ENCODE measurements at regions not wholly inside any gene's neighbourhood (a gene's known extent, or its start where the extent isn't known, plus 50 kb on each side); places are given as distances from the start of the nearest gene placed in this dataset.

- WGBS, 3 donors: 55 to 64% (median 56%) methylated on average over 8 of the region's 8 CpGs
- FAIRE-seq: no peak
- H3K27me3 ChIP-seq (ENCODE audit: control insufficient read depth in 3 of 3, insufficient read depth in 3 of 3, low read length in 3 of 3): peaks cover 0 to 10% (median 4%) of the 10 kb centered on the region in 3 donors
Measured at GRCh38 chr9:131809941-131810344, 70.1 kb upstream of the RAPGEF1 start.

GRCh38 chr9:131808291-131808690, 68.4 kb upstream of the RAPGEF1 start:
- no peaks in the 10 kb centered on the region for H3K36me3 ChIP-seq (ENCODE audit: control insufficient read depth in 3 of 3, insufficient read depth in 2 of 3, low read depth in 1 of 3, low read length in 3 of 3)
- 58 to 73% (median 69%) methylated on average over 7 of the region's 7 CpGs for WGBS, 3 donors
- no peak for FAIRE-seq

More at GRCh38 chr9:131809941-131810344, 70.1 kb upstream of the RAPGEF1 start:
- no peak overlapping the region for H3K27ac ChIP-seq (ENCODE audit: low read depth in 1 of 3, low read length in 2 of 3)
- H3K9me3 ChIP-seq (ENCODE audit: control insufficient read depth in 2 of 2, insufficient read depth in 1 of 2, low read depth in 1 of 2, low read length in 1 of 2): no peaks in the 10 kb centered on the region
- H3K4me3 ChIP-seq (ENCODE audit: low read depth in 1 of 3, low read length in 3 of 3): no peak overlapping the region
- no peaks in the 10 kb centered on the region for H3K36me3 ChIP-seq (ENCODE audit: control insufficient read depth in 3 of 3, insufficient read depth in 2 of 3, low read depth in 1 of 3, low read length in 3 of 3)
- H3K4me1 ChIP-seq (ENCODE audit: control insufficient read depth in 3 of 3, insufficient read depth in 2 of 3, low read depth in 1 of 3, low read length in 2 of 3): no peaks in the 10 kb centered on the region
- DNase-seq: no peak

GRCh38 chr9:131807144-131807983, 67.5 kb upstream of the RAPGEF1 start:
- Histone ChIP-seq H3K27me3 (ENCODE audit: control insufficient read depth in 3 of 3, insufficient read depth in 3 of 3, low read length in 3 of 3) (peaks cover 0 to 10% (median 5%) of the 10 kb centered on the region in 3 donors), H3K36me3 (ENCODE audit: control insufficient read depth in 3 of 3, insufficient read depth in 2 of 3, low read depth in 1 of 3, low read length in 3 of 3) (no peaks in the 10 kb centered on the region), H3K9me3 (ENCODE audit: control insufficient read depth in 2 of 2, insufficient read depth in 1 of 2, low read depth in 1 of 2, low read length in 1 of 2) (no peaks in the 10 kb centered on the region), H3K4me1 (ENCODE audit: control insufficient read depth in 3 of 3, insufficient read depth in 2 of 3, low read depth in 1 of 3, low read length in 2 of 3) (no peaks in the 10 kb centered on the region), H3K4me3 (ENCODE audit: low read depth in 1 of 3, low read length in 3 of 3) (no peak overlapping the region), H3K27ac (ENCODE audit: low read depth in 1 of 3, low read length in 2 of 3) (no peak overlapping the region)
- WGBS, 3 donors: 3 to 6% (median 4%) methylated on average over 19 of the region's 19 CpGs
- no peak for FAIRE-seq
- DNase-seq: no peak

More at GRCh38 chr9:131808291-131808690, 68.4 kb upstream of the RAPGEF1 start:
- H3K9me3 ChIP-seq (ENCODE audit: control insufficient read depth in 2 of 2, insufficient read depth in 1 of 2, low read depth in 1 of 2, low read length in 1 of 2): no peaks in the 10 kb centered on the region
- H3K4me3 ChIP-seq (ENCODE audit: low read depth in 1 of 3, low read length in 3 of 3): no peak overlapping the region
- no peak overlapping the region for H3K27ac ChIP-seq (ENCODE audit: low read depth in 1 of 3, low read length in 2 of 3)
- peaks cover 0 to 10% (median 5%) of the 10 kb centered on the region in 3 donors for H3K27me3 ChIP-seq (ENCODE audit: control insufficient read depth in 3 of 3, insufficient read depth in 3 of 3, low read length in 3 of 3)
- no peak for DNase-seq
- H3K4me1 ChIP-seq (ENCODE audit: control insufficient read depth in 3 of 3, insufficient read depth in 2 of 3, low read depth in 1 of 3, low read length in 2 of 3): no peaks in the 10 kb centered on the region

GRCh38 chr9:131805803-131806202, 65.9 kb upstream of the RAPGEF1 start:
- Histone ChIP-seq H3K4me3 (ENCODE audit: low read depth in 1 of 3, low read length in 3 of 3) (no peak overlapping the region), H3K36me3 (ENCODE audit: control insufficient read depth in 3 of 3, insufficient read depth in 2 of 3, low read depth in 1 of 3, low read length in 3 of 3) (no peaks in the 10 kb centered on the region), H3K9me3 (ENCODE audit: control insufficient read depth in 2 of 2, insufficient read depth in 1 of 2, low read depth in 1 of 2, low read length in 1 of 2) (no peaks in the 10 kb centered on the region), H3K4me1 (ENCODE audit: control insufficient read depth in 3 of 3, insufficient read depth in 2 of 3, low read depth in 1 of 3, low read length in 2 of 3) (no peaks in the 10 kb centered on the region), H3K27me3 (ENCODE audit: control insufficient read depth in 3 of 3, insufficient read depth in 3 of 3, low read length in 3 of 3) (peaks cover 0 to 10% (median 5%) of the 10 kb centered on the region in 3 donors), H3K27ac (ENCODE audit: low read depth in 1 of 3, low read length in 2 of 3) (no peak overlapping the region)
- FAIRE-seq: no peak
- DNase-seq: no peak
- WGBS, 3 donors: 61 to 68% (median 66%) methylated on average over 8 of the region's 8 CpGs

GRCh38 chr9:131804826-131805225, 65.0 kb upstream of the RAPGEF1 start:
- H3K4me3 ChIP-seq (ENCODE audit: low read depth in 1 of 3, low read length in 3 of 3): no peak overlapping the region
- H3K9me3 ChIP-seq (ENCODE audit: control insufficient read depth in 2 of 2, insufficient read depth in 1 of 2, low read depth in 1 of 2, low read length in 1 of 2): no peaks in the 10 kb centered on the region
- FAIRE-seq: no peak
- no peak overlapping the region for H3K27ac ChIP-seq (ENCODE audit: low read depth in 1 of 3, low read length in 2 of 3)
- no peak for DNase-seq
- H3K36me3 ChIP-seq (ENCODE audit: control insufficient read depth in 3 of 3, insufficient read depth in 2 of 3, low read depth in 1 of 3, low read length in 3 of 3): no peaks in the 10 kb centered on the region
- 39 to 43% (median 40%) methylated on average over 3 of the region's 3 CpGs for WGBS, 3 donors
- peaks cover 0 to 10% (median 5%) of the 10 kb centered on the region in 3 donors for H3K27me3 ChIP-seq (ENCODE audit: control insufficient read depth in 3 of 3, insufficient read depth in 3 of 3, low read length in 3 of 3)
- no peaks in the 10 kb centered on the region for H3K4me1 ChIP-seq (ENCODE audit: control insufficient read depth in 3 of 3, insufficient read depth in 2 of 3, low read depth in 1 of 3, low read length in 2 of 3)

- no peak for DNase-seq
- Histone ChIP-seq H3K27ac (ENCODE audit: low read depth in 1 of 3, low read length in 2 of 3) (no peak overlapping the region), H3K36me3 (ENCODE audit: control insufficient read depth in 3 of 3, insufficient read depth in 2 of 3, low read depth in 1 of 3, low read length in 3 of 3) (no peaks in the 10 kb centered on the region), H3K9me3 (ENCODE audit: control insufficient read depth in 2 of 2, insufficient read depth in 1 of 2, low read depth in 1 of 2, low read length in 1 of 2) (peaks cover 0 to 2% of the 10 kb centered on the region in 2 donors), H3K4me1 (ENCODE audit: control insufficient read depth in 3 of 3, insufficient read depth in 2 of 3, low read depth in 1 of 3, low read length in 2 of 3) (no peaks in the 10 kb centered on the region), H3K27me3 (ENCODE audit: control insufficient read depth in 3 of 3, insufficient read depth in 3 of 3, low read length in 3 of 3) (peaks cover 0 to 9% (median 5%) of the 10 kb centered on the region in 3 donors), H3K4me3 (ENCODE audit: low read depth in 1 of 3, low read length in 3 of 3) (no peak overlapping the region)
- WGBS, 3 donors: 79 to 85% (median 83%) methylated on average over 4 of the region's 4 CpGs
- no peak for FAIRE-seq
Measured at GRCh38 chr9:131803758-131804411, 64.0 kb upstream of the RAPGEF1 start.

GRCh38 chr9:131801810-131802209, 61.9 kb upstream of the RAPGEF1 start:
- FAIRE-seq: no peak
- Histone ChIP-seq H3K27me3 (ENCODE audit: control insufficient read depth in 3 of 3, insufficient read depth in 3 of 3, low read length in 3 of 3) (peaks cover 0 to 5% (median 3%) of the 10 kb centered on the region in 3 donors), H3K4me1 (ENCODE audit: control insufficient read depth in 3 of 3, insufficient read depth in 2 of 3, low read depth in 1 of 3, low read length in 2 of 3) (no peaks in the 10 kb centered on the region), H3K4me3 (ENCODE audit: low read depth in 1 of 3, low read length in 3 of 3) (no peak overlapping the region), H3K36me3 (ENCODE audit: control insufficient read depth in 3 of 3, insufficient read depth in 2 of 3, low read depth in 1 of 3, low read length in 3 of 3) (no peaks in the 10 kb centered on the region), H3K27ac (ENCODE audit: low read depth in 1 of 3, low read length in 2 of 3) (no peak overlapping the region), H3K9me3 (ENCODE audit: control insufficient read depth in 2 of 2, insufficient read depth in 1 of 2, low read depth in 1 of 2, low read length in 1 of 2) (peaks cover 0 to 3% of the 10 kb centered on the region in 2 donors)
- WGBS, 3 donors: 26 to 31% (median 28%) methylated on average over 8 of the region's 8 CpGs
- no peak for DNase-seq

GRCh38 chr9:131800843-131801242, 61.0 kb upstream of the RAPGEF1 start:
- FAIRE-seq: no peak
- 48 to 62% (median 49%) methylated on average over 2 of the region's 2 CpGs for WGBS, 3 donors
- Histone ChIP-seq H3K27ac (ENCODE audit: low read depth in 1 of 3, low read length in 2 of 3) (no peak overlapping the region), H3K4me3 (ENCODE audit: low read depth in 1 of 3, low read length in 3 of 3) (no peak overlapping the region), H3K36me3 (ENCODE audit: control insufficient read depth in 3 of 3, insufficient read depth in 2 of 3, low read depth in 1 of 3, low read length in 3 of 3) (no peaks in the 10 kb centered on the region), H3K9me3 (ENCODE audit: control insufficient read depth in 2 of 2, insufficient read depth in 1 of 2, low read depth in 1 of 2, low read length in 1 of 2) (peaks cover 0 to 3% of the 10 kb centered on the region in 2 donors), H3K27me3 (ENCODE audit: control insufficient read depth in 3 of 3, insufficient read depth in 3 of 3, low read length in 3 of 3) (peaks cover 0 to 5% (median 3%) of the 10 kb centered on the region in 3 donors), H3K4me1 (ENCODE audit: control insufficient read depth in 3 of 3, insufficient read depth in 2 of 3, low read depth in 1 of 3, low read length in 2 of 3) (no peaks in the 10 kb centered on the region)
- no peak for DNase-seq

Measured in small intestine (tissue), 7 donors.